Testis (tissue), 2 donors: ENCODE measurements at regions not wholly inside any gene's neighbourhood (a gene's known extent, or its start where the extent isn't known, plus 50 kb on each side); places are given as distances from the start of the nearest gene placed in this dataset.
"Not testable (repeated sequence)": the region's sequence is repeated elsewhere in the genome, so short reads cannot be mapped to it uniquely, and the experiment has no call there.

Experiments
- CTCF ChIP-seq, 3 experiments: fragments of 450-650 bp in 2 of 3; fragments of 200-600 bp in 1 of 3; sonication (generic) in 1 of 3; IDR thresholded peaks; one replicate each; pipeline ENCODE4 v1.5.1; 2016 to 2019; ENCODE audit warnings: antibody characterized with exemption in 3 of 3, mild to moderate bottlenecking in 2 of 3, moderate library complexity in 1 of 3
- POLR2A ChIP-seq: fragments of 450-650 bp; IDR thresholded peaks from one replicate; pipeline ENCODE4 v1.6.1; 2017; ENCODE audit warnings: antibody characterized with exemption, mild to moderate bottlenecking, moderate library complexity

DNA sequence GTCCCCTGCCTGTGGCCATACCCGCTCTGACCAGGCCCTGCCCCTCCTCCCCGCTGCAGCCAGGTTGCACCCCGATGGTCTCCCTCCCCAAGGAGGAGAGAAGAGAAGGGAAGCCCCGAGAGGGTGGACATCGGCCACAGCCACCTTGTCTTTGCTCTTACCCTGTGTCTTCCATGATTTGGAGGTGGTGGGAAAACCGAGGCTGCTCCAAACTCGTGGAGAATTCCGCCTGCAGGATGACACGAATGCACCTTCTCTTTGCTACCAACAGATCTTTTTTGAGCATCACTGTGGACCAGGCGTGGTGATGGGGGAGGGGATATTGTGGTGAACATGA is 60.4 kb downstream of the ART5 start:
- not testable (repeated sequence) for TF ChIP-seq CTCF (IDR thresholded peaks at IDR 0.05); POLR2A
